MM.1S (cell line): ENCODE measurements at regions not wholly inside any gene's neighbourhood (a gene's known extent, or its start where the extent isn't known, plus 50 kb on each side); places are given as distances from the start of the nearest gene placed in this dataset.

Experiments
- DNase-seq: peaks from one replicate; pipeline ENCODE4 v3.0.0-alpha.2; 2015
- H2AFZ ChIP-seq: fragments of 300-600 bp; sonication (generic); 2 replicates; pipeline ENCODE4 v1.6.0; 2016; ENCODE audit warnings: antibody characterized with exemption, low read length
- H3F3A ChIP-seq: fragments of 300-600 bp; sonication (generic); 2 replicates; pipeline ENCODE4 v1.6.1; 2016; ENCODE audit warnings: mild to moderate bottlenecking, antibody characterized with exemption, low read length, moderate library complexity, mixed read lengths; ENCODE audit not compliant: insufficient read depth
- H3K27ac ChIP-seq: fragments of 300-600 bp; sonication (generic); 2 replicates; pipeline ENCODE4 v1.5.1; 2016; ENCODE audit warnings: mild to moderate bottlenecking, low read length
- H3K27me3 ChIP-seq: fragments of 300-600 bp; sonication (generic); replicated peaks from 2 replicates; pipeline ENCODE4 v1.6.0; 2016; ENCODE audit warnings: low read length; ENCODE audit not compliant: insufficient read depth
- H3K36me3 ChIP-seq: fragments of 300-600 bp; sonication (generic); replicated peaks from 2 replicates; pipeline ENCODE4 v1.6.1; 2016; ENCODE audit warnings: mild to moderate bottlenecking, low read length, mixed read lengths; ENCODE audit not compliant: insufficient read depth
- H3K4me1 ChIP-seq: fragments of 300-600 bp; sonication (generic); 2 replicates; pipeline ENCODE4 v1.6.1; 2016; ENCODE audit warnings: low read length, mixed read lengths
- H3K4me2 ChIP-seq: fragments of 300-600 bp; sonication (generic); 2 replicates; pipeline ENCODE4 v1.6.0; 2016; ENCODE audit warnings: low read depth, low read length
- H3K4me3 ChIP-seq: fragments of 300-600 bp; sonication (generic); 2 replicates; pipeline ENCODE4 v1.5.1; 2016; ENCODE audit warnings: low read length, mixed read lengths
- H3K79me2 ChIP-seq: fragments of 300-600 bp; sonication (generic); 2 replicates; pipeline ENCODE4 v1.6.1; 2016; ENCODE audit warnings: mixed run types, low read length, mixed read lengths
- H3K9ac ChIP-seq: fragments of 300-600 bp; sonication (generic); 2 replicates; pipeline ENCODE4 v1.6.1; 2016; ENCODE audit warnings: low read length, mixed read lengths
- H3K9me2 ChIP-seq: fragments of 300-600 bp; sonication (generic); replicated peaks from 2 replicates; pipeline ENCODE4 v1.6.1; 2016; ENCODE audit warnings: mild to moderate bottlenecking, low read length, mixed read lengths; ENCODE audit not compliant: insufficient read depth
- H3K9me3 ChIP-seq: fragments of 300-600 bp; sonication (generic); replicated peaks from 2 replicates; pipeline ENCODE4 v1.6.1; 2016; ENCODE audit warnings: mild to moderate bottlenecking, low read length, mixed read lengths; ENCODE audit not compliant: insufficient read depth
- H4K20me1 ChIP-seq: fragments of 300-600 bp; sonication (generic); 2 replicates; pipeline ENCODE4 v1.6.1; 2016; ENCODE audit warnings: mild to moderate bottlenecking, low read length, moderate library complexity, mixed read lengths; ENCODE audit not compliant: insufficient read depth
- EZH2 ChIP-seq: fragments of 300-600 bp; sonication (generic); optimal IDR thresholded peaks from 2 replicates; pipeline ENCODE3; 2017; ENCODE audit warnings: low read depth, mild to moderate bottlenecking, antibody characterized with exemption, low read length, mixed read lengths
- EZH2phosphoT487 ChIP-seq: fragments of 300-600 bp; sonication (generic); IDR thresholded peaks from 2 replicates; pipeline ENCODE4 v1.6.1; 2018; ENCODE audit warnings: antibody characterized with exemption, low read length
- TF ChIP-seq, protein P1 (sequence below): fragments of 300-600 bp; sonication (generic); IDR thresholded peaks from 2 replicates; pipeline ENCODE4 v1.5.1; 2016; ENCODE audit warnings: antibody characterized with exemption, low read length, mixed read lengths

DNA sequence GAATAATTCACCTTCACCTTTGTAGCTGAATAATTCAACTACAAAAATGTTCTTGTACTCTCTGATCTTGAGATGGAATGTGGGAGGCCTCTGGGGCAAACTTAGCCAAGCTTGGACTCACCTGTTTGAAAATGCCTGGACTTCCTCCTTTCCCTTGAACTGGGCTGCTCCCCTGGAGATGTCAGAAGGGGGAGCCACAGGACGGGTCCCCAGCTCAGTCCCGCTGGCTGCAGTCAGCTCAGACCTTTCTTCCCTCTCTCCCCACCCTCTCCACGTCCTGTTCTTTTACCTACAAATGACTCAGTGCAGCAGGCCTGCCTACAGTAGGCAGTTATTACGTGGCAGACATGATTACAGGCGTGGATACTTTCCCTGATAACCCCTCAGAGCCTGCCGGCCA, 131.5 kb upstream of the RALGAPA2 start:
- Histone ChIP-seq H4K20me1 (no peaks in the 10 kb centered on the region), H2AFZ (no peak overlapping the region), H3F3A (no peaks in the 10 kb centered on the region), H3K4me2 (no peak overlapping the region), H3K9me2 (no peaks in the 10 kb centered on the region), H3K9ac (no peak overlapping the region), H3K27me3 (no peaks in the 10 kb centered on the region), H3K4me1 (no peaks in the 10 kb centered on the region), H3K79me2 (no peaks in the 10 kb centered on the region), H3K27ac (no peak overlapping the region), H3K4me3 (no peak overlapping the region), H3K9me3 (no peaks in the 10 kb centered on the region), H3K36me3 (no peaks in the 10 kb centered on the region)
- DNase-seq = no peak
- TF ChIP-seq EZH2phosphoT487 (no peak), EZH2 (no peak)
- TF ChIP-seq, protein P1, sequence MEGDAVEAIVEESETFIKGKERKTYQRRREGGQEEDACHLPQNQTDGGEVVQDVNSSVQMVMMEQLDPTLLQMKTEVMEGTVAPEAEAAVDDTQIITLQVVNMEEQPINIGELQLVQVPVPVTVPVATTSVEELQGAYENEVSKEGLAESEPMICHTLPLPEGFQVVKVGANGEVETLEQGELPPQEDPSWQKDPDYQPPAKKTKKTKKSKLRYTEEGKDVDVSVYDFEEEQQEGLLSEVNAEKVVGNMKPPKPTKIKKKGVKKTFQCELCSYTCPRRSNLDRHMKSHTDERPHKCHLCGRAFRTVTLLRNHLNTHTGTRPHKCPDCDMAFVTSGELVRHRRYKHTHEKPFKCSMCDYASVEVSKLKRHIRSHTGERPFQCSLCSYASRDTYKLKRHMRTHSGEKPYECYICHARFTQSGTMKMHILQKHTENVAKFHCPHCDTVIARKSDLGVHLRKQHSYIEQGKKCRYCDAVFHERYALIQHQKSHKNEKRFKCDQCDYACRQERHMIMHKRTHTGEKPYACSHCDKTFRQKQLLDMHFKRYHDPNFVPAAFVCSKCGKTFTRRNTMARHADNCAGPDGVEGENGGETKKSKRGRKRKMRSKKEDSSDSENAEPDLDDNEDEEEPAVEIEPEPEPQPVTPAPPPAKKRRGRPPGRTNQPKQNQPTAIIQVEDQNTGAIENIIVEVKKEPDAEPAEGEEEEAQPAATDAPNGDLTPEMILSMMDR = no peak

DNA sequence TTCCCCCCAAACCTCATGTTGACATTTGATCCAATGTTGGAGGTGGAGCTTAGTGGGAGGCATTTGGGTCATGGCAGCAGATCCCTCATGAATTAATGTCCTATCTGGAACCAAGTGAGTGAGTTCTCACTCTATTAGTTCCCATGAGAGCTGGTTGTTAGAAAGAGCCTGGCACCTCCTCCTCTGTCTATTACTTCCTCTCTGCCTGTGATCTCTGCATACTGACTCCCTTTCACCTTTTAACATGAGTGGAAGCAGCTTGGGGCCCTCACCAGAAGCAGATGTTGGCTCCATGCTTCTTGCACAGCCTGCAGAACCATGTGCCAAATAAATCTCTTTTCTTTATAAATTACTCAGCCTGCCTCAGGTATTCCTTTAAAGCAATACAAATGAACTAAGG, 127.3 kb upstream of the RALGAPA2 start:
- no peak overlapping the region for H2AFZ ChIP-seq
- no peaks in the 10 kb centered on the region for H3K27me3 ChIP-seq
- H3K79me2 ChIP-seq = no peaks in the 10 kb centered on the region
- H3F3A ChIP-seq = no peaks in the 10 kb centered on the region
- H3K4me2 ChIP-seq = no peak overlapping the region
- TF ChIP-seq EZH2phosphoT487 (no peak), EZH2 (no peak)
- TF ChIP-seq, protein P1 = no peak
- H3K4me3 ChIP-seq = no peak overlapping the region
- H3K27ac ChIP-seq = no peak overlapping the region
- no peaks in the 10 kb centered on the region for H4K20me1 ChIP-seq
- no peak for DNase-seq
- H3K4me1 ChIP-seq = no peaks in the 10 kb centered on the region
- no peak overlapping the region for H3K9ac ChIP-seq
- H3K36me3 ChIP-seq = no peaks in the 10 kb centered on the region
- H3K9me2 ChIP-seq = no peaks in the 10 kb centered on the region
- no peaks in the 10 kb centered on the region for H3K9me3 ChIP-seq

DNA sequence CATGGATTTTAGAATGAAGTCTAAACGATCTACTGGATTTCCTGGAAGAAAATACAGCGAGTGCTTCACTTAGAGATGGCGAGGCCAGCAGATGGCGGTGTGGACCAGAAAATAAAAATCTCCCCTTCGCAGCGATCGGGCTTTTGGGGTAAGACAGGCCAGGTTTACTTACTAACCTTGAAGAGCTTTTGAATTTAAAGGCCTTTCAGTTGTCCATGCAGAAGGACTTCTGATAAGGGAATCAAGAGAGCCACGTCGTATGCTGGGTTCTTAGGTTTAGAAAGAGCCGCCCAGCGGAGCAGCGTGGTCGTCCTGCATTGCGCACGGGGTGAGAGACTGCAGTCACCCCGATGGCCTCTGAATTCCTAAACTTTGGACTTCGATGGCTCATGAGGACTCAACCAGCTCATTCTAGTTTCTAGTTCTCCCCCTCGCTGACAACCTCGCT, 125.2 kb upstream of the RALGAPA2 start:
- Histone ChIP-seq H3K4me2 (no peak overlapping the region), H3K4me1 (no peaks in the 10 kb centered on the region), H3K9ac (no peak overlapping the region), H3F3A (no peaks in the 10 kb centered on the region), H3K9me2 (no peaks in the 10 kb centered on the region), H4K20me1 (no peaks in the 10 kb centered on the region), H3K9me3 (no peaks in the 10 kb centered on the region), H3K4me3 (no peak overlapping the region), H3K36me3 (no peaks in the 10 kb centered on the region), H2AFZ (no peak overlapping the region), H3K27ac (no peak overlapping the region), H3K79me2 (no peaks in the 10 kb centered on the region), H3K27me3 (no peaks in the 10 kb centered on the region)
- TF ChIP-seq EZH2phosphoT487 (no peak), EZH2 (no peak)
- TF ChIP-seq, protein P1 = peak; percentile 58
- peak; percentile 32 for DNase-seq
